ENCODE measurements at regions not wholly inside any gene's neighbourhood (a gene's known extent, or its start where the extent isn't known, plus 50 kb on each side); places are given as distances from the start of the nearest gene placed in this dataset.

- DNase-seq: no peak
Measured at GRCh38 chr7:67426654-67427053, 430.0 kb downstream of the TYW1 start.

- no peak for DNase-seq
Measured at GRCh38 chr7:67429735-67430134, 433.1 kb downstream of the TYW1 start.

GRCh38 chr7:67432536-67433234, 436.1 kb downstream of the TYW1 start:
- DNase-seq: no peak

- no peak for DNase-seq
Measured at GRCh38 chr7:67435894-67436535, 439.4 kb downstream of the TYW1 start.

- no peak for DNase-seq
Measured at GRCh38 chr7:67438198-67438882, 441.7 kb downstream of the TYW1 start.

GRCh38 chr7:67438913-67439505, 442.4 kb downstream of the TYW1 start:
- no peak for DNase-seq

GRCh38 chr7:67440321-67440720, 443.7 kb downstream of the TYW1 start:
- no peak for DNase-seq

- no peak for DNase-seq
Measured at GRCh38 chr7:67445728-67446127, 449.1 kb downstream of the TYW1 start.

- DNase-seq: no peak
Measured at GRCh38 chr7:67447297-67447696, 450.7 kb downstream of the TYW1 start.

GRCh38 chr7:67448271-67448670, 451.6 kb downstream of the TYW1 start:
- no peak for DNase-seq

GRCh38 chr7:67450171-67450570, 453.5 kb downstream of the TYW1 start:
- no peak for DNase-seq

GRCh38 chr7:67451306-67451705, 454.7 kb downstream of the TYW1 start:
- DNase-seq: no peak

GRCh38 chr7:67452516-67453026, 455.9 kb downstream of the TYW1 start:
- DNase-seq: no peak

- DNase-seq: no peak
Measured at GRCh38 chr7:67453580-67454380, 457.1 kb downstream of the TYW1 start.

GRCh38 chr7:67455508-67455907, 458.9 kb downstream of the TYW1 start:
- DNase-seq: no peak

GRCh38 chr7:67462781-67463191, 466.2 kb downstream of the TYW1 start:
- no peak for DNase-seq

- DNase-seq: no peak
Measured at GRCh38 chr7:67463316-67463715, 466.7 kb downstream of the TYW1 start.

- no peak for DNase-seq
Measured at GRCh38 chr7:67463983-67464382, 467.4 kb downstream of the TYW1 start.

- no peak for DNase-seq
Measured at GRCh38 chr7:67466109-67466508, 469.5 kb downstream of the TYW1 start.

GRCh38 chr7:67470256-67470751, 473.7 kb downstream of the TYW1 start:
- no peak for DNase-seq

GRCh38 chr7:67475293-67475692, 478.7 kb downstream of the TYW1 start:
- DNase-seq: no peak

- DNase-seq: no peak
Measured at GRCh38 chr7:67478066-67478465, 481.4 kb downstream of the TYW1 start.

All from stimulated activated CD4-positive, alpha-beta T cell treated with anti-CD3 and anti-CD28 coated beads, Interleukin-2, amount 100 ng/mL, for 24 hours (primary cell).